PFSK-1 (cell line): ENCODE measurements at regions not wholly inside any gene's neighbourhood (a gene's known extent, or its start where the extent isn't known, plus 50 kb on each side); places are given as distances from the start of the nearest gene placed in this dataset.

Source experiments
- FOXP2 ChIP-seq: optimal IDR thresholded peaks from 2 replicates; pipeline ENCODE3; 2011; ENCODE audit warnings: borderline replicate concordance, control low read depth, inconsistent platforms; ENCODE audit not compliant: insufficient read depth; ENCODE audit errors: extremely low read length, extremely low read depth
- POLR2AphosphoS5 ChIP-seq: IDR thresholded peaks from 2 replicates; pipeline ENCODE4 v1.6.1; 2012; ENCODE audit warnings: low read depth, mild to moderate bottlenecking, control low read depth, low read length, moderate library complexity
- SIN3A ChIP-seq: IDR thresholded peaks from 2 replicates; pipeline ENCODE4 v1.6.1; 2012; ENCODE audit warnings: mild to moderate bottlenecking, low read length, moderate library complexity, borderline replicate concordance; ENCODE audit not compliant: insufficient read depth
- TAF1 ChIP-seq: IDR thresholded peaks from 2 replicates; pipeline ENCODE4 v1.6.1; 2012; ENCODE audit warnings: low read length, control low read depth, borderline replicate concordance; ENCODE audit not compliant: insufficient read depth
- TF ChIP-seq, protein P1 (sequence below), 2 experiments: IDR thresholded peaks; 2 replicates each; pipeline versions ENCODE4 v1.6.1 to v1.8.0; 2011 to 2012; ENCODE audit warnings: low read depth in 2 of 2, low read length in 2 of 2, control low read depth in 1 of 2, inconsistent platforms in 1 of 2, mild to moderate bottlenecking in 1 of 2, moderate library complexity in 1 of 2; ENCODE audit not compliant: insufficient read depth in 1 of 2

DNA sequence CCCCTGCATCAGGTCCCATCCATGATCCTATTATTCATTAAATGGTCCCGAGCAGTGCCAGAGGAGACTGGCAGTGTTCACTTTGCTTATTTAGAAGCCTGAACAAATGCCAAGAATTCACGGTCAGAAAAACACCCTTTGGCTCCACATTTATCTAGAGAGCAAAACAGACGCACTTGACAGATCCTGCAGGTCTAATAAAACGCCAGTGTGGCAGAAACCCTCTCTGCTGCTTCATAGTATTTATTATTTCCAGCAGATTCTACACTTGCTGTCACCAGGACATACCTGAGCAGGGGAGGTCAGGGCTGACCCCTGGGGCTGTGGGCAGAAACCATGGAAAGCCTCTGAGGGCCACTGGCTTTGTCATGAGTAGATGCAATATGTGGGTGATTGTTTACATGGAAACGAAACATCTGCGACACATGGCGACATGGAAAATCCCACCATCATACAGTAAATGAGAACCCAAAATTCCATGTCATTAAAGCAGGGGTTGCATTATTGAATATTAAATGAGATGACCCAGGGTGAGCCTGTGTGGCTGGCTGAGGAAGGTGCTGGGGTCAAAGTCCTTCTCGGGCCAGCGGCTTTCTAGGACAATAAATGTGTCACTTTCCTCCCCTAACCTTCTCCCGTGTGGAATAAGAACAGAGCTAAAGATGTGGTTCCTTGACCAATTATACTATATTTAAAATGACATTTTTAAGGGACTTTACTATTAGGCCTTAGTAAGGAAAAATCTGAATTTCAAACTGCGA is 205.9 kb upstream of the SVIL start:
- TF ChIP-seq SIN3A (no peak), POLR2AphosphoS5 (no peak), FOXP2 (no peak), TAF1 (no peak)
- TF ChIP-seq, protein P1, sequence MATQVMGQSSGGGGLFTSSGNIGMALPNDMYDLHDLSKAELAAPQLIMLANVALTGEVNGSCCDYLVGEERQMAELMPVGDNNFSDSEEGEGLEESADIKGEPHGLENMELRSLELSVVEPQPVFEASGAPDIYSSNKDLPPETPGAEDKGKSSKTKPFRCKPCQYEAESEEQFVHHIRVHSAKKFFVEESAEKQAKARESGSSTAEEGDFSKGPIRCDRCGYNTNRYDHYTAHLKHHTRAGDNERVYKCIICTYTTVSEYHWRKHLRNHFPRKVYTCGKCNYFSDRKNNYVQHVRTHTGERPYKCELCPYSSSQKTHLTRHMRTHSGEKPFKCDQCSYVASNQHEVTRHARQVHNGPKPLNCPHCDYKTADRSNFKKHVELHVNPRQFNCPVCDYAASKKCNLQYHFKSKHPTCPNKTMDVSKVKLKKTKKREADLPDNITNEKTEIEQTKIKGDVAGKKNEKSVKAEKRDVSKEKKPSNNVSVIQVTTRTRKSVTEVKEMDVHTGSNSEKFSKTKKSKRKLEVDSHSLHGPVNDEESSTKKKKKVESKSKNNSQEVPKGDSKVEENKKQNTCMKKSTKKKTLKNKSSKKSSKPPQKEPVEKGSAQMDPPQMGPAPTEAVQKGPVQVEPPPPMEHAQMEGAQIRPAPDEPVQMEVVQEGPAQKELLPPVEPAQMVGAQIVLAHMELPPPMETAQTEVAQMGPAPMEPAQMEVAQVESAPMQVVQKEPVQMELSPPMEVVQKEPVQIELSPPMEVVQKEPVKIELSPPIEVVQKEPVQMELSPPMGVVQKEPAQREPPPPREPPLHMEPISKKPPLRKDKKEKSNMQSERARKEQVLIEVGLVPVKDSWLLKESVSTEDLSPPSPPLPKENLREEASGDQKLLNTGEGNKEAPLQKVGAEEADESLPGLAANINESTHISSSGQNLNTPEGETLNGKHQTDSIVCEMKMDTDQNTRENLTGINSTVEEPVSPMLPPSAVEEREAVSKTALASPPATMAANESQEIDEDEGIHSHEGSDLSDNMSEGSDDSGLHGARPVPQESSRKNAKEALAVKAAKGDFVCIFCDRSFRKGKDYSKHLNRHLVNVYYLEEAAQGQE (IDR thresholded peaks at IDR 0.05; ENCODE audit: insufficient read depth in 1 of 2, low read depth in 2 of 2, low read length in 2 of 2): no peak

DNA sequence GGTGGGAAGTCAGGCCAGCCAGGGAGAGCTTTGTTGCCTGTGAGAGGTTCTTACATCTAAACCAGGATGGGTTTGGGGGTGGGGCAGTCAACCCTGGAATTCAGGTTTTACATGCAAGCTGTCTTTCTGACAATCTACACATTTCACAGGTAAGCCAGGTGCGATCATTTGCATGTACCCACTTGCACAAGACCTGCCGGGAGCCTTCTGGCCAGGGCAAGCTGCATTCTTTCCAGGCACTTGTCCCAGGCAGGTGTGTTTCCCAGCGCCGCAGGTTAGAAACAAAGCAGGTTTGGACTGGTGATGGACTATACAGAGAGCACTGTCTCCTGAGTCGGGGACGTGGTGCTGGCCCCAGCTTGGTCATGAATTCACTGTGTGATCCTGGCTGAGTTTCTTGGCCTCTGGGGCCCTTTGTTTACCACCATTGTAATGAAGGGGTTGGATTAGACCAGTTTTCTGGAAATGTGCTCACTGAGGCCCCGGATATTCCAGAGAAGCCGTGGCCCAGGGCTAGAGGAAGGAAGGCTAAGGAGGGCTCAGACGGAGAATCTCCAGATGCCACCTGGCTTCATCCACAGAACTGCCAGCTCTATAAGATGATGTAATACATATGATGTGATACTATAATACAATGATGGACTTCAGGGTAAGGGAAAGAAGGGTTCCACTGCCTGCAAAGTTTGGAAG is 205.2 kb upstream of the SVIL start:
- TF ChIP-seq, protein P1 (IDR thresholded peaks at IDR 0.05; ENCODE audit: insufficient read depth in 1 of 2, low read depth in 2 of 2, low read length in 2 of 2): no peak
- TF ChIP-seq TAF1: no peak
- TF ChIP-seq SIN3A: no peak
- TF ChIP-seq FOXP2: no peak
- no peak for TF ChIP-seq POLR2AphosphoS5

DNA sequence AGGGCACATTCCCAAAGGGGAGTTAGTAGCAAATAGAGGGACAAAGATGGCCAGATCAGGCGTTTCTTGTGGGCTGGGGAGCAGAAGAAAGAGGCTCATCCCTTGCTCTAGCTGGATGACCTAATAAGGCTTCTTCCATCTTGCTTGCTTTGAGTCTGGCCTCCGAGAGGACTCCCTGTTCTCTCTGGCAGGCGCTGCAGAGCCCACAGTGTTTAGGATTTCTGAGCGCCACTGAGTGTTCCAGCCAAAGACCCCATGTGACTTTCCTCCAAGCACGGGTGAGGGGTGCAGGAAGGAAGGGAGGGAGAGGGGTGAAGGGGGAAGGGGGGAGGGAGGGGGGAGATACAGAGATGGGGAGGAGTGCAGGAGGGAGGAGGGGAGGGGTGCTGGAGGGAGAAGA is 203.8 kb upstream of the SVIL start:
- TF ChIP-seq TAF1 (no peak), FOXP2 (no peak), POLR2AphosphoS5 (no peak), SIN3A (no peak)
- TF ChIP-seq, protein P1 (IDR thresholded peaks at IDR 0.05; ENCODE audit: insufficient read depth in 1 of 2, low read depth in 2 of 2, low read length in 2 of 2): no peak

DNA sequence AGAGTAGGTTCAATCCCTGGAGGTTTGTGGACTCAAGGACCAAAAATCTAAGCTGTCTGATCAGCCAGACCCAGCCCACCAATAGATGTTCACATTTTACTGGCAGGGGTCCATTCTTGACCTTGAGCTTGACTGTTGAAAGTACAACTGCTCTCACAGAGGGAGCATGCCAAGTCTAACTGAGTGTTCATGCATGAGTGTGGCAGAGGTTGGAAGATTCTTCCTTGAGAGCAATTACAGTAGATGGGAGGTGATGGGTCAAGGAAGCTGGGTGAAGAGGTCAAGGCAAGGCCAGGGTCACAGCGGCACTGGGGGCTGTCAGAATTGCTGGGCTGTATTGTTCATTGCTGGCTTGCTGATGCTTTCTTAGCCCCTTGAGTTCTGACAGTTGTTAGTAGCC is 202.8 kb upstream of the SVIL start:
- no peak for TF ChIP-seq FOXP2
- TF ChIP-seq, protein P1 (IDR thresholded peaks at IDR 0.05; ENCODE audit: insufficient read depth in 1 of 2, low read depth in 2 of 2, low read length in 2 of 2): no peak
- no peak for TF ChIP-seq SIN3A
- no peak for TF ChIP-seq TAF1
- no peak for TF ChIP-seq POLR2AphosphoS5
